OCI-LY1 (cell line): ENCODE measurements at regions not wholly inside any gene's neighbourhood (a gene's known extent, or its start where the extent isn't known, plus 50 kb on each side); places are given as distances from the start of the nearest gene placed in this dataset.

Experiments used
- CTCF ChIP-seq: fragments of 200-600 bp; sonication (generic), shearing (Covaris generic); IDR thresholded peaks from 2 replicates; pipeline ENCODE4 v1.5.1; 2017; ENCODE audit warnings: mild to moderate bottlenecking, antibody characterized with exemption, low read length, moderate library complexity, mixed read lengths
- EZH2 ChIP-seq: fragments of 200-600 bp; sonication (generic), shearing (Covaris generic); IDR thresholded peaks from 2 replicates; pipeline ENCODE4 v1.8.0; 2017; ENCODE audit warnings: borderline replicate concordance, mixed run types, mild to moderate bottlenecking, antibody characterized with exemption, low read length, moderate library complexity, mixed read lengths

DNA sequence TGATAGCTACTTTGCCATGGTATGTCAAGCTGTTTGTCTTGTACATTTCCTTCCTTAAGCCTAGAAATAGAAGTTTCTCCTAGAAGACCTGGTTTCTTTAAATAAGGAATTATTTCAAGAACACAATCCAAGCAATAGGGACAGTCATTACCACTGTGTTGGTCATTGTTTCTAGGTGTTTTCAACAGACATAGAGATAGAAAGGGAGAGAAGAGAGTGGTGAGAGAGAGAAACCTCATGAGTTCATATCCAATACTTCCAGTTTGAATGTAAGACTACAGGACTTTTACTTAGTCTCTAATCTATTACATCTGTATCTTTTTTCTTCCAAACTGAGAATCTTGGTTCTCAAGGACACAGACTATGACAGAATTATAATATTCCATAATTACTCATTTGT lies 245.9 kb upstream of the STARD13 start:
- TF ChIP-seq EZH2: no peak
- TF ChIP-seq CTCF: no peak
